NOMO-1 treated with dmso at 0.1 percent for 144 hours (cell line): ENCODE measurements at regions not wholly inside any gene's neighbourhood (a gene's known extent, or its start where the extent isn't known, plus 50 kb on each side); places are given as distances from the start of the nearest gene placed in this dataset.
A peak's percentile ranks its signal among the peaks of the same experiment; 100 is the strongest.

Source experiments
- DNase-seq: peaks from one replicate; lab custom pipeline; 2025; ENCODE audit not compliant: unreplicated experiment; lab: John Stamatoyannopoulos, UW

- no peak for DNase-seq
These were observed 460.6 kb downstream of the KCNJ2 start for GRCh38 chr17:70629902-70630301.

GRCh38 chr17:70636517-70637133 is 467.3 kb downstream of the KCNJ2 start:
- no peak for DNase-seq

- no peak for DNase-seq
These were observed 472.7 kb downstream of the KCNJ2 start for GRCh38 chr17:70642059-70642458.

GRCh38 chr17:70644096-70644495 is 474.8 kb downstream of the KCNJ2 start:
- no peak for DNase-seq

GRCh38 chr17:70646673-70647072 is 477.3 kb downstream of the KCNJ2 start:
- no peak for DNase-seq

GRCh38 chr17:70648166-70648565 is 478.8 kb downstream of the KCNJ2 start:
- DNase-seq, result no peak

GRCh38 chr17:70653850-70654249 is 484.5 kb downstream of the KCNJ2 start:
- DNase-seq, result no peak

GRCh38 chr17:70654706-70655105 is 485.4 kb downstream of the KCNJ2 start:
- DNase-seq, result no peak

- DNase-seq, result no peak
These were observed 486.0 kb downstream of the KCNJ2 start for GRCh38 chr17:70655176-70655958.

GRCh38 chr17:70658317-70658716 is 489.0 kb downstream of the KCNJ2 start:
- no peak for DNase-seq

GRCh38 chr17:70658840-70659239 is 489.5 kb downstream of the KCNJ2 start:
- DNase-seq, result no peak

- DNase-seq, result no peak
These were observed 492.2 kb downstream of the KCNJ2 start for GRCh38 chr17:70661342-70662222.

- no peak for DNase-seq
These were observed 499.1 kb downstream of the KCNJ2 start for GRCh38 chr17:70668276-70668937.

GRCh38 chr17:70668938-70669778 is 499.8 kb downstream of the KCNJ2 start:
- DNase-seq, result no peak

GRCh38 chr17:70674061-70674460 is 504.7 kb downstream of the KCNJ2 start:
- DNase-seq, result no peak

- DNase-seq, result no peak
These were observed 505.8 kb downstream of the KCNJ2 start for GRCh38 chr17:70675070-70675590.

GRCh38 chr17:70677783-70678647 is 508.7 kb downstream of the KCNJ2 start:
- DNase-seq, result peak; percentile 7

- no peak for DNase-seq
These were observed 509.6 kb downstream of the KCNJ2 start for GRCh38 chr17:70678889-70679288.

GRCh38 chr17:70683936-70684335 is 514.6 kb downstream of the KCNJ2 start:
- no peak for DNase-seq
